Breast epithelium (tissue), 3 donors: ENCODE measurements at regions not wholly inside any gene's neighbourhood (a gene's known extent, or its start where the extent isn't known, plus 50 kb on each side); places are given as distances from the start of the nearest gene placed in this dataset.

Source experiments
- CTCF ChIP-seq, 3 donors: fragments of 450-650 bp; IDR thresholded peaks; one replicate each; pipeline ENCODE4 v1.5.1; 2016 to 2017; ENCODE audit warnings: antibody characterized with exemption in 3 of 3, mild to moderate bottlenecking in 3 of 3, moderate library complexity in 3 of 3
- POLR2A ChIP-seq: fragments of 450-650 bp; IDR thresholded peaks from one replicate; pipeline ENCODE4 v1.6.1; 2016; ENCODE audit warnings: antibody characterized with exemption, mild to moderate bottlenecking, moderate library complexity
- POLR2AphosphoS5 ChIP-seq, 3 donors: sonication (generic); formaldehyde crosslinking; IDR thresholded peaks; one replicate each; pipeline ENCODE4 v1.6.1; 2017; ENCODE audit warnings: antibody characterized with exemption in 3 of 3

GRCh38 chr6:50214937-50215336, 165.2 kb upstream of the DEFB112 start:
- TF ChIP-seq CTCF (IDR thresholded peaks at IDR 0.05): no peak
- TF ChIP-seq POLR2A: no peak
- TF ChIP-seq POLR2AphosphoS5 (IDR thresholded peaks at IDR 0.05): no peak
